GM23338 (cell line): ENCODE measurements at regions not wholly inside any gene's neighbourhood (a gene's known extent, or its start where the extent isn't known, plus 50 kb on each side); places are given as distances from the start of the nearest gene placed in this dataset.
A peak's percentile ranks its signal among the peaks of the same experiment; 100 is the strongest.

ENCODE experiments used
- ATAC-seq: fragments of 200-7000 bp; cut with Tn5 transposase; 3 replicates; pipeline ENCODE4 v1.9.1; 2020
- DNase-seq: peaks from one replicate; pipeline ENCODE4 v3.0.0-alpha.2; 2015; ENCODE audit warnings: low spot score
- H2AFZ ChIP-seq: fragments of 200-600 bp; sonication (generic); 2 replicates; pipeline ENCODE4 v1.8.0; 2016; ENCODE audit warnings: antibody characterized with exemption, mild to moderate bottlenecking, moderate library complexity
- H3F3A ChIP-seq: fragments of 200-600 bp; sonication (generic); replicated peaks from 2 replicates; pipeline ENCODE4 v1.8.0; 2017; ENCODE audit warnings: antibody characterized with exemption, mixed run types, low read depth
- H3K27ac ChIP-seq: fragments of 200-600 bp; sonication (generic); 2 replicates; pipeline ENCODE4 v1.6.1; 2016; ENCODE audit warnings: low read depth
- H3K27me3 ChIP-seq: fragments of 200-600 bp; sonication (generic); 2 replicates; pipeline ENCODE4 v1.8.0; 2016; ENCODE audit warnings: mild to moderate bottlenecking, mixed run types, moderate library complexity; ENCODE audit not compliant: insufficient read depth
- H3K36me3 ChIP-seq: fragments of 200-600 bp; sonication (generic); 2 replicates; pipeline ENCODE4 v1.8.0; 2016; ENCODE audit warnings: mild to moderate bottlenecking; ENCODE audit not compliant: insufficient read depth
- H3K4me1 ChIP-seq: fragments of 200-600 bp; sonication (generic); 2 replicates; pipeline ENCODE4 v1.8.0; 2016; ENCODE audit warnings: mild to moderate bottlenecking, moderate library complexity; ENCODE audit not compliant: insufficient read depth
- H3K4me2 ChIP-seq: fragments of 200-600 bp; sonication (generic); 2 replicates; pipeline ENCODE4 v1.7.1; 2017; ENCODE audit warnings: mixed run types
- H3K4me3 ChIP-seq: fragments of 200-600 bp; sonication (generic); 2 replicates; pipeline ENCODE4 v1.6.1; 2016; ENCODE audit warnings: mixed run types
- H3K79me2 ChIP-seq: fragments of 200-600 bp; sonication (generic); replicated peaks from 2 replicates; pipeline ENCODE4 v1.8.0; 2017; ENCODE audit warnings: mild to moderate bottlenecking; ENCODE audit not compliant: insufficient read depth
- H3K9me2 ChIP-seq: fragments of 200-600 bp; sonication (generic); 2 replicates; pipeline ENCODE4 v1.8.0; 2017; ENCODE audit not compliant: insufficient read depth
- H4K20me1 ChIP-seq: fragments of 200-600 bp; sonication (generic); replicated peaks from 2 replicates; pipeline ENCODE4 v1.8.0; 2017; ENCODE audit warnings: mild to moderate bottlenecking; ENCODE audit not compliant: insufficient read depth
- H3K27ac Mint-ChIP-seq: 2 replicates; pipeline ENCODE4 v1.8.0; 2020; ENCODE audit warnings: inconsistent platforms, mild to moderate bottlenecking, moderate library complexity, mixed read lengths
- H3K27me3 Mint-ChIP-seq: 3 replicates; pipeline ENCODE4 v1.8.0; 2022; ENCODE audit warnings: low read depth, mild to moderate bottlenecking, moderate library complexity, mixed read lengths, inconsistent platforms; ENCODE audit not compliant: insufficient read depth, poor library complexity
- H3K36me3 Mint-ChIP-seq: 3 replicates; pipeline ENCODE4 v1.8.0; 2021; ENCODE audit warnings: low read depth, mild to moderate bottlenecking, inconsistent platforms, moderate library complexity, mixed read lengths
- H3K4me1 Mint-ChIP-seq: 3 replicates; pipeline ENCODE4 v1.8.0; 2020; ENCODE audit warnings: mild to moderate bottlenecking, inconsistent platforms, mixed read lengths
- H3K4me3 Mint-ChIP-seq: 3 replicates; pipeline ENCODE4 v1.8.0; 2021; ENCODE audit warnings: moderate library complexity, mild to moderate bottlenecking, inconsistent platforms, mixed read lengths
- H3K9me3 Mint-ChIP-seq: 3 replicates; pipeline ENCODE4 v1.8.0; 2020; ENCODE audit warnings: moderate library complexity, mild to moderate bottlenecking, inconsistent platforms, mixed read lengths
- CREB1 ChIP-seq: fragments of 250-450 bp; sonication (Bioruptor Pico); IDR thresholded peaks from 2 replicates; pipeline ENCODE4 v1.5.0; 2020; ENCODE audit warnings: low read depth, mild to moderate bottlenecking, moderate library complexity
- ETS1 ChIP-seq: IDR thresholded peaks from 2 replicates; pipeline ENCODE4 v1.6.1; 2016; ENCODE audit warnings: antibody characterized with exemption
- EZH2 ChIP-seq: fragments of 200-600 bp; sonication (generic); IDR thresholded peaks from one replicate; pipeline ENCODE4 v1.8.0; 2017; ENCODE audit warnings: antibody characterized with exemption, mild to moderate bottlenecking, low read depth; ENCODE audit not compliant: unreplicated experiment
- EZH2phosphoT487 ChIP-seq: fragments of 200-600 bp; sonication (generic); IDR thresholded peaks from one replicate; pipeline ENCODE4 v1.8.1; 2018; ENCODE audit warnings: antibody characterized with exemption; ENCODE audit not compliant: unreplicated experiment
- JUNB ChIP-seq: IDR thresholded peaks from one replicate; pipeline ENCODE4 v1.6.1; 2016; ENCODE audit warnings: antibody characterized with exemption; ENCODE audit not compliant: unreplicated experiment
- NANOG ChIP-seq: IDR thresholded peaks from 2 replicates; pipeline ENCODE4 v1.6.1; 2016; ENCODE audit warnings: antibody characterized with exemption, borderline replicate concordance
- POLR2AphosphoS5 ChIP-seq: IDR thresholded peaks from 2 replicates; pipeline ENCODE4 v1.6.1; 2016; ENCODE audit warnings: antibody characterized with exemption, low read depth
- REST ChIP-seq: IDR thresholded peaks from one replicate; pipeline ENCODE4 v1.6.1; 2018; ENCODE audit warnings: antibody characterized with exemption; ENCODE audit not compliant: unreplicated experiment
- STAT1 ChIP-seq: IDR thresholded peaks from one replicate; pipeline ENCODE4 v1.6.1; 2016; ENCODE audit warnings: antibody characterized with exemption; ENCODE audit not compliant: unreplicated experiment
- ZNF114 ChIP-seq: fragments of 250-450 bp; sonication (Bioruptor Pico); IDR thresholded peaks from 2 replicates; pipeline ENCODE4 v1.5.0; 2020; ENCODE audit warnings: mild to moderate bottlenecking, moderate library complexity
- ZNF331 ChIP-seq: fragments of 250-450 bp; sonication (Bioruptor Pico); IDR thresholded peaks from 2 replicates; pipeline ENCODE4 v1.5.0; 2020; ENCODE audit warnings: low read depth, mild to moderate bottlenecking, moderate library complexity
- ZNF462 ChIP-seq: fragments of 250-450 bp; sonication (Bioruptor Pico); IDR thresholded peaks from 2 replicates; pipeline ENCODE4 v1.5.0; 2020; ENCODE audit warnings: mild to moderate bottlenecking, moderate library complexity
- TF ChIP-seq, protein P1 (sequence below), 2 experiments: fragments of 200-600 bp in 1 of 2; sonication (generic) in 1 of 2; conservative IDR thresholded peaks; 2 replicates each; pipeline versions ENCODE4 v1.5.1 to v1.6.1; 2016 to 2017; ENCODE audit warnings: antibody characterized with exemption in 2 of 2, low read depth in 2 of 2, mild to moderate bottlenecking in 2 of 2, moderate library complexity in 1 of 2

DNA sequence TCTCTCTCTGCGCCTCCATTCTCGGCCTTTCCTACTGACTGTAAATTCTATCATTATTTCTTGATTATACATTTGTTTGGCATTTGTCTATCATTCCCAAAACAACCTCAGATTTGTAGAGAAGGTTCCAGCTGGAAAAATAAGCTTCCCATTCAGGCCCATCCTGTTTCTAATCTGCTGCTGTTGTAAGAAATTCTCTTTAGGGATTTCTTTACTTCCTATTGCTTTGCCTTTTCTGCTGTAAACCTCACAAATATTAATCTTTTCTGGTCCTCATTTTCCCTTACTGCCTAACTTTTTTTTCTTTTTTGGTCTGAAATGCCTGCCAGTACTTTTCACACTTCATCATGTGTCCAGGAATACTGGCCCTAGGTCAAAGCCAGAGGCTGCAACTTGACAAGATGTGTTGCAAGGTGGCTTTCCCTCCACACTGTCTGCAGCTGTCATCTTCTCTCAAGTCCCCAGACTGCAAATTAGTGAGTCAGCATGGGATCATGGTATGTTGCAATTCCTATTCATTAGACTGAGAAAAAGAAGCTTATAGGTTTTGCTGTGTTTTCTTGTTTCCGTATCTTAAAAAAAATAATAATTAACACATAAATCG, 858.7 kb upstream of the CHORDC1 start:
- H3K27ac ChIP-seq, result no peak overlapping the region
- H3K9me2 ChIP-seq, result 0 out of 2 replicates have a peak, but pooled peaks cover 8% of the 10 kb centered on the region
- H3K27me3 ChIP-seq, result no peaks in the 10 kb centered on the region
- Mint-ChIP-seq H3K27me3 (peaks cover 5% of the 10 kb centered on the region), H3K4me3 (no peak overlapping the region), H3K36me3 (no peaks in the 10 kb centered on the region), H3K27ac (no peak overlapping the region), H3K4me1 (peaks cover 12% of the 10 kb centered on the region), H3K9me3 (peaks cover 6% of the 10 kb centered on the region; the same call in 2 of the 3 replicates)
- no peaks in the 10 kb centered on the region for H4K20me1 ChIP-seq
- no peak overlapping the region for H2AFZ ChIP-seq
- DNase-seq (no peak), ATAC-seq (peak; percentile 47; the same call in 2 of the 3 replicates)
- no peak for TF ChIP-seq EZH2phosphoT487
- no peak for TF ChIP-seq POLR2AphosphoS5
- TF ChIP-seq NANOG, result no peak
- TF ChIP-seq REST, result no peak
- no peak for TF ChIP-seq CREB1 (CRISPR knock-in tag)
- no peak for TF ChIP-seq ZNF462 (CRISPR knock-in tag)
- no peak for TF ChIP-seq ZNF331 (CRISPR knock-in tag)
- no peak for TF ChIP-seq EZH2
- no peak for TF ChIP-seq ETS1
- TF ChIP-seq, protein P1, sequence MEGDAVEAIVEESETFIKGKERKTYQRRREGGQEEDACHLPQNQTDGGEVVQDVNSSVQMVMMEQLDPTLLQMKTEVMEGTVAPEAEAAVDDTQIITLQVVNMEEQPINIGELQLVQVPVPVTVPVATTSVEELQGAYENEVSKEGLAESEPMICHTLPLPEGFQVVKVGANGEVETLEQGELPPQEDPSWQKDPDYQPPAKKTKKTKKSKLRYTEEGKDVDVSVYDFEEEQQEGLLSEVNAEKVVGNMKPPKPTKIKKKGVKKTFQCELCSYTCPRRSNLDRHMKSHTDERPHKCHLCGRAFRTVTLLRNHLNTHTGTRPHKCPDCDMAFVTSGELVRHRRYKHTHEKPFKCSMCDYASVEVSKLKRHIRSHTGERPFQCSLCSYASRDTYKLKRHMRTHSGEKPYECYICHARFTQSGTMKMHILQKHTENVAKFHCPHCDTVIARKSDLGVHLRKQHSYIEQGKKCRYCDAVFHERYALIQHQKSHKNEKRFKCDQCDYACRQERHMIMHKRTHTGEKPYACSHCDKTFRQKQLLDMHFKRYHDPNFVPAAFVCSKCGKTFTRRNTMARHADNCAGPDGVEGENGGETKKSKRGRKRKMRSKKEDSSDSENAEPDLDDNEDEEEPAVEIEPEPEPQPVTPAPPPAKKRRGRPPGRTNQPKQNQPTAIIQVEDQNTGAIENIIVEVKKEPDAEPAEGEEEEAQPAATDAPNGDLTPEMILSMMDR (conservative IDR thresholded peaks at IDR 0.05; ENCODE audit: low read depth in 2 of 2), result no peak
- TF ChIP-seq ZNF114 (CRISPR knock-in tag), result no peak
- TF ChIP-seq JUNB, result no peak
- no peak for TF ChIP-seq STAT1
- H3K4me3 ChIP-seq, result no peak overlapping the region
- H3K4me2 ChIP-seq, result no peak overlapping the region
- no peaks in the 10 kb centered on the region for H3K79me2 ChIP-seq
- no peaks in the 10 kb centered on the region for H3F3A ChIP-seq
- 0 out of 2 replicates have a peak, but pooled peaks cover 8% of the 10 kb centered on the region for H3K4me1 ChIP-seq
- H3K36me3 ChIP-seq, result no peaks in the 10 kb centered on the region
